Adipocyte (in vitro differentiated cells): ENCODE measurements at regions not wholly inside any gene's neighbourhood (a gene's known extent, or its start where the extent isn't known, plus 50 kb on each side); places are given as distances from the start of the nearest gene placed in this dataset.
"Not testable (repeated sequence)": the region's sequence is repeated elsewhere in the genome, so short reads cannot be mapped to it uniquely, and the experiment has no call there.

Source experiments
- DNase-seq: peaks from one replicate; pipeline ENCODE4 v3.0.0-alpha.2; 2015; ENCODE audit warnings: low read depth
- H3K27me3 ChIP-seq: replicated peaks from 2 replicates; pipeline ENCODE4 v1.7.0; 2013; ENCODE audit warnings: mild to moderate bottlenecking, low read length, moderate library complexity; ENCODE audit not compliant: control insufficient read depth, insufficient read depth
- H3K36me3 ChIP-seq: 2 replicates; pipeline ENCODE4 v1.7.0; 2013; ENCODE audit warnings: low read length, mild to moderate bottlenecking, moderate library complexity; ENCODE audit not compliant: control insufficient read depth, insufficient read depth, severe bottlenecking
- H3K4me1 ChIP-seq: 2 replicates; pipeline ENCODE4 v1.7.0; 2013; ENCODE audit warnings: mild to moderate bottlenecking, low read length, moderate library complexity; ENCODE audit not compliant: control insufficient read depth, insufficient read depth
- H3K4me3 ChIP-seq: 2 replicates; pipeline ENCODE4 v1.7.0; 2013; ENCODE audit warnings: mild to moderate bottlenecking, low read length, moderate library complexity
- H3K9ac ChIP-seq: 2 replicates; pipeline ENCODE4 v1.7.0; 2013; ENCODE audit warnings: mild to moderate bottlenecking, low read length, moderate library complexity
- H3K9me3 ChIP-seq: 2 replicates; pipeline ENCODE4 v1.7.0; 2013; ENCODE audit warnings: mild to moderate bottlenecking, low read length, moderate library complexity; ENCODE audit not compliant: control insufficient read depth

GRCh38 chr5:156076912-156077311 lies 250.1 kb upstream of the SGCD start:
- Histone ChIP-seq H3K27me3 (no peaks in the 10 kb centered on the region), H3K4me3 (no peak overlapping the region), H3K36me3 (no peaks in the 10 kb centered on the region), H3K9ac (no peak overlapping the region), H3K9me3 (no peaks in the 10 kb centered on the region), H3K4me1 (no peaks in the 10 kb centered on the region)
- no peak for DNase-seq

DNA sequence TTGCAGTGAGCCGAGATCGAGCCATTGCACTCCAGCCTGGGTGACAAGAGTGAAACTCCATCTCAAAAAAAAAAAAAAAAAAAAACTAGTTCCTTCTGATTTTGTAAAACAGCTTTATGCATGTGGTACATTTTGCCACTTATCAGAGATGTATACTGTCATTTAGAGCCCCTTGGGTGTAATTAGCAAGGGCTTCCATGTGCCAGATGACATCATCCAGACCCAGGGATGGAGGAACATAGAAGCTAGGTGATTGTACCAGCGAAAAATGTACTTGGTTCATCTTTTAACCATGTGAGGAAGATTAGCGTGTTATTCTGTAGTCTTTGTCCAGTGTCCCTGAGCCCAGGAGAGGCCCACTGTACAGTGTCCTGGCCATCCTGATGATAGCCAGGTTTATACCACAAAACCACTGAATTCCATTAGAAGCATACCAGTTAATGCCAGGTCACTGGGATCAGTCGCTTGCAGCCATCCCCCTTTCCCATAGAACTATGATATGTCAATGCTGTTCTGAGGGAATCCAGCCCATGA lies 239.3 kb upstream of the SGCD start:
- H3K9me3 ChIP-seq: peaks cover 19% of the 10 kb centered on the region
- DNase-seq: no peak
- no peaks in the 10 kb centered on the region for H3K27me3 ChIP-seq
- no peak overlapping the region for H3K4me3 ChIP-seq
- H3K9ac ChIP-seq: no peak overlapping the region
- no peaks in the 10 kb centered on the region for H3K4me1 ChIP-seq
- H3K36me3 ChIP-seq: no peaks in the 10 kb centered on the region

DNA sequence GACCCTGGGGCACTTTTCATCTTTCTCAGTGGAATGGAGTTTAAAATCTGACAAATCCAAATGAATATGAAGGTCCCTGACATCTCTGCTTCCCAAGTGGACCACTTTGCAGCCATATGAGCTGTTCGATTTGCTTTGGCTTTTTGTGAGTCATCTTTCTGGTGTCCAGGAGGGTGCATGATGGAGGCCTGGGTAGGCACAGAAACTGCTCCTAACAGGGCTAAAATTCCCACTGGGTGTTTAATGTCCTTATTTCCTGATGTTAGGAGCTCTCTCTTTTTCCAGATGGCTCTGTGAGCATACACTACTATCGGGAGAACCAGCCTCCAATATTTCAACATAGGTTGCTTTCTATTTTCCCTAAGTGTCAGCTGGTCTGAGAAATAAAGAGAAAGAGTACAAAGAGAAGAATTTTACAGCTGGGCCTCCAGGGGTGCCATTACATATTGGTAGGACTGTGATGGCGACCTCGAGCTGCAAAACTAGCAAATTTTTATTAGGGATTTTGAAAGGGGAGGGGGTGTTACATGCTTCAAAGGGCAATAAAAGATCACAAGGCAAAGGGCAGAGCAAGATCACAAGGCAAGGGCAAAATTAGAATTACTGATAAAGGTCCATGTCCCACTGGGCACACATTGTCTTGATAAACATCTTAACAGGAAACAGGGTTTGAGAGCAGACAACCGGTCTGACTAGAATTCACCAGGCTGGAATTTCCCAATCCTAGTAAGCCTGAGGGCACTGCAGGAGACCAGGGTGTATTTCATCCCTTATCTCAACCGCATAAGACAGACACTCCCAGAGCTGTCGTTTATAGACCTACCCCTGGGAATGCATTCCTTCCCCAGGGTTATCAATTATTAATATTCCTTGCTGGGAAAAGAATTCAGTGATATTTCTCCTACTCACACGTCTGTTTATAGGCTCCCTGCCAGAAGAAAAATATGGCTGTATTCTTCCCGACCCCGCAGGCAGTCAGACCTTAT lies 236.7 kb upstream of the SGCD start:
- peaks cover 19% of the 10 kb centered on the region for H3K9me3 ChIP-seq
- not testable (repeated sequence) for H3K9ac ChIP-seq, H3K27me3 ChIP-seq, H3K4me3 ChIP-seq, H3K4me1 ChIP-seq, DNase-seq, H3K36me3 ChIP-seq

DNA sequence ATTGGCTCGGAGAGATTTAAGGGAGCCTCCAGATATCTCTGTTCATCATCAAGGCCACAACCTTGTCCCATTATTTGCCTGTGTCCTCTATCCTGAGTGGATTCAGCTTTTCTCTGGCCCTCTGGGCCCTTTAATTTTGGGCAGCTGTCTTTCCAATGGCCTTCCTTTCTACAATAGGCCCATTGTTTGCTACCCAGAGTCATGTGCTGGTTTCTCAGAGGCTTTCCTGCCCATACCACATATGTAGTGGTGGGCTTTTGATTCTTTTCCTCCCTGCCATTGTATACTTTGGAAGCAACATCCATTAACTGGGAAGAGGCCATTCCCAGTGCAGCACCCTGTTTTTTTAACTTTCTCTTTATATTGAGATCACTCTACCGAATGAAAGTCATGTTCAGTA lies 233.9 kb upstream of the SGCD start:
- H3K4me3 ChIP-seq: no peak overlapping the region
- no peak for DNase-seq

DNA sequence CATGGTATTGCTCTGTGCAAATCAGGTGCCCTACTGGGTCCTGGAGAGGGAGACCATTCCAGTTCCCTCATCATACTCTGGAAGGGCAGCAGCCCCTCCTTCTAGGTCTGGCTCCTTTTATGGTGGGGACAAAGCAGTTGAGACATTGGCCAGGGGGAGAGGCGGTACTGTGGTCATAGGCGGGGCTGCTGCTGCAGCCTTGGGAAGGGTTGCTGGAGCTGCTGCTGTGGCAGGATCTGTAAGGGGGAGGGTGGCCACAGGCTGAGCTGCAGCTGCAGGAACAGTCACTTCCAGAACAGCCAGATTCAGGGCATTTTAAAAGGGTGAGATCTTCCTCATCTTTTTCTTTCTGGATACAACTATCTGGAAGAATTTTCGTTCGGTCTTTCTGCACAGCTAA lies 233.0 kb upstream of the SGCD start:
- peaks cover 19% of the 10 kb centered on the region for H3K9me3 ChIP-seq
- H3K9ac ChIP-seq: no peak overlapping the region
- DNase-seq: peak; percentile 19
- no peaks in the 10 kb centered on the region for H3K4me1 ChIP-seq
- H3K27me3 ChIP-seq: no peaks in the 10 kb centered on the region
- no peak overlapping the region for H3K4me3 ChIP-seq
- no peaks in the 10 kb centered on the region for H3K36me3 ChIP-seq

More for the DNA sequence above, 233.9 kb upstream of the SGCD start:
- Histone ChIP-seq H3K4me1 (no peaks in the 10 kb centered on the region), H3K36me3 (no peaks in the 10 kb centered on the region), H3K9me3 (peaks cover 19% of the 10 kb centered on the region), H3K9ac (no peak overlapping the region), H3K27me3 (no peaks in the 10 kb centered on the region)

DNA sequence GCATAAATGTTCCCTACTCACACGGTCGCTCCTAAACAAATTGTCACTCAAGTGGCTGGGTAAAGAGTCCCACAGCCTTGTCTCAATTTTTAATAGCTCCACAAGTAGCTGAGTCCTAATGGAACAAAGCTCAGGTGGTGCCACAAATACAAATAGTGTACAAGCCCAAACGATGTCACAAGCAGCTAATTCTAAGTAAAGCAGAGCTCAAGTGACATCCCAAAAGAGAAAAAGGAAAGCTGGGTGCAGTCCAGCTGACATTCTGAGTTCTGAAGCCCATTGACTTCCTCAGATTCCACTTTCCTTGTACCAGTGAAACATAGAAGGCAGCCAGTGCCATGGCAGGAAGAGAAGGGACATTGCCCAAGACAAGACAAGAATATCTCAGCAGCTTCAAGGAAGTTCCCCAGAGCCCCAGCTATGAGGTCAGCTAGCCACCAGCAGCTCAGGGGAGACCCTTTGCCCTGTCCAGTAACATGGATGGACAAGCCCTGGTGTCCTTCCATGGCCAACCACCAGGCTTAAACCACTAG lies 231.2 kb upstream of the SGCD start:
- H3K4me3 ChIP-seq: no peak overlapping the region
- H3K9me3 ChIP-seq: peaks cover 9% of the 10 kb centered on the region
- no peaks in the 10 kb centered on the region for H3K27me3 ChIP-seq
- no peaks in the 10 kb centered on the region for H3K4me1 ChIP-seq
- no peak for DNase-seq
- no peaks in the 10 kb centered on the region for H3K36me3 ChIP-seq
- H3K9ac ChIP-seq: no peak overlapping the region

GRCh38 chr5:156096259-156096658 lies 230.7 kb upstream of the SGCD start:
- peak; percentile 37 for DNase-seq
- no peak overlapping the region for H3K9ac ChIP-seq
- no peaks in the 10 kb centered on the region for H3K27me3 ChIP-seq
- no peaks in the 10 kb centered on the region for H3K36me3 ChIP-seq
- H3K4me3 ChIP-seq: no peak overlapping the region
- peaks cover 8% of the 10 kb centered on the region for H3K9me3 ChIP-seq
- H3K4me1 ChIP-seq: no peaks in the 10 kb centered on the region

- Histone ChIP-seq H3K36me3 (no peaks in the 10 kb centered on the region), H3K9ac (no peak overlapping the region), H3K4me3 (no peak overlapping the region), H3K27me3 (no peaks in the 10 kb centered on the region), H3K4me1 (no peaks in the 10 kb centered on the region), H3K9me3 (no peaks in the 10 kb centered on the region)
- DNase-seq: peak; percentile 16
Measured at GRCh38 chr5:156103155-156103885, 223.6 kb upstream of the SGCD start.

- Histone ChIP-seq H3K9me3 (no peaks in the 10 kb centered on the region), H3K4me3 (no peak overlapping the region), H3K4me1 (no peaks in the 10 kb centered on the region), H3K9ac (no peak overlapping the region), H3K36me3 (no peaks in the 10 kb centered on the region), H3K27me3 (no peaks in the 10 kb centered on the region)
- peak; percentile 32 for DNase-seq
Measured at GRCh38 chr5:156109317-156110023, 217.5 kb upstream of the SGCD start.

GRCh38 chr5:156119692-156120091 lies 207.3 kb upstream of the SGCD start:
- Histone ChIP-seq H3K4me1 (no peaks in the 10 kb centered on the region), H3K4me3 (no peak overlapping the region), H3K27me3 (no peaks in the 10 kb centered on the region), H3K36me3 (no peaks in the 10 kb centered on the region), H3K9me3 (no peaks in the 10 kb centered on the region), H3K9ac (no peak overlapping the region)
- DNase-seq: no peak
